IPS-20b (cell line): ENCODE measurements at regions not wholly inside any gene's neighbourhood (a gene's known extent, or its start where the extent isn't known, plus 50 kb on each side); places are given as distances from the start of the nearest gene placed in this dataset.
"Not testable (repeated sequence)": the region's sequence is repeated elsewhere in the genome, so short reads cannot be mapped to it uniquely, and the experiment has no call there.

Source experiments
- H3K27ac ChIP-seq: one replicate; pipeline ENCODE4 v1.5.1; 2013; ENCODE audit warnings: low read length
- H3K27me3 ChIP-seq: 2 replicates; pipeline ENCODE4 v1.6.1; 2013; ENCODE audit warnings: mild to moderate bottlenecking, low read length, inconsistent platforms; ENCODE audit not compliant: insufficient read depth
- H3K36me3 ChIP-seq: 2 replicates; pipeline ENCODE4 v1.6.1; 2013; ENCODE audit warnings: low read depth, mild to moderate bottlenecking, inconsistent platforms, low read length, moderate library complexity; ENCODE audit not compliant: insufficient read depth
- H3K4me1 ChIP-seq: 2 replicates; pipeline ENCODE4 v1.6.1; 2013; ENCODE audit warnings: mild to moderate bottlenecking, control low read depth, inconsistent platforms, low read length, moderate library complexity; ENCODE audit not compliant: insufficient read depth
- H3K4me3 ChIP-seq: 2 replicates; pipeline ENCODE4 v1.5.1; 2013; ENCODE audit warnings: mild to moderate bottlenecking, low read length, inconsistent platforms
- H3K9ac ChIP-seq: 2 replicates; pipeline ENCODE4 v1.6.1; 2013; ENCODE audit warnings: low read depth, mild to moderate bottlenecking, inconsistent platforms, low read length, moderate library complexity
- H3K9me3 ChIP-seq: 2 replicates; pipeline ENCODE4 v1.6.1; 2013; ENCODE audit warnings: mild to moderate bottlenecking, low read depth, low read length, inconsistent platforms; ENCODE audit not compliant: insufficient read depth

DNA sequence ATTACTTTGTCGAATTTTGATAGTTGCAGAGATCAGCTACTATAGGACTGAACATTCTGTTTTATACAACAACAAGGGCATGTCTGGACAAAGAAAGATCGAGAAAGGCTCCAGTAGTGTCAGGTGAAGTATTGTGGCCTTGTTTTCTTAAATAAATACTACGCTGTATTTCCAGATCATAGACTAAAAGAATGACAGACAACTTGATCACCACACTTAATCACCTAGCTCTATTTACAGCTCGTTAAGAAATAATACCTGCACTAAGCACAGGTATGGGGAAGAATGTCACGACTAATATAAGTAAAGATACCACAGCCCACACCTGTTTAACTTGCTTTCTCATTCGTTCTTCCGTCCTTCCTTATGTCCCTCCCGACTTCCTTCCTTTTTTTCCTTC is 269.2 kb downstream of the HGF start:
- peaks cover 5% of the 10 kb centered on the region; the same call in 1 of the 2 replicates for H3K4me1 ChIP-seq
- H3K27ac ChIP-seq, result no peak overlapping the region
- H3K27me3 ChIP-seq, result no peaks in the 10 kb centered on the region
- H3K9ac ChIP-seq, result no peak overlapping the region
- no peak overlapping the region for H3K4me3 ChIP-seq
- H3K9me3 ChIP-seq, result no peaks in the 10 kb centered on the region
- no peaks in the 10 kb centered on the region for H3K36me3 ChIP-seq

DNA sequence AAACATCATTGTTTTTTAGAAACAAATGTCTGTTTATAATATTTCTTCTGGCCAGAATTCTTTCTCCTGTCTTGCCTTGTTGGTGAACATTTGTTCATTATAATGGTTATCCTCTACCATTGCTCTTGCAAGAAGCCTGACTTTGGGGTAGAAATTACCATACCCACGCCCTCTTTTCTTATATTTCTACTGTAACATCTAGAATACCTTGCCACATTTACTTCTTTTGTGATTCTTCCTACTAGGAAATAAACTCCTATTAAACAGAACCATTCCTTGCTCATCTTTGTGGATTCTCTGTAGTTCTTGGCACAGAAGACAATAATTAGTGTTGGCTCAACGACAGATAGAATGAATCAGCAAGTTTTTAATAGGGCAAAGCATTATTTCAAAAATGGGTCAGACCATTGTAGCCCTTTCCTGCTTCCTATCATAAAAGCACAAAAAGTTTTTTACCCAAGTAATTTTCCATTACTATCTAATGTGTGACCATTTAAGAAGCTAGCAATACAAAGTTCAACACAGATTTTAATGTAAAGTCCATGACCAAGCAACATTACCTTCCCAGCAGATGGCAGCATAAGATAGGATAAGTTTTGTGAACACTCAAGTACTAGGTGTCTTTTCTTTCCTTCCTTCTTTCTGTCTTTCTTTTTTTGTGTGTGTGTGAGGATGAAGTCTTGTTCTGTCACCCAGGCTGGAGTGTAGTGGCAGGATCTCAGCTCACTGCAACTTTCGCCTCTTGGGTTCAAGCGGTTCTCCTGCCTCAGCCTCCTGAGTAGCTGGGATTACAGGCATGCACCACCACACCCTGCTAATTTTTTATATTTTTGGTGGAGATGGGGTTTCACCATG is 270.4 kb downstream of the HGF start:
- Histone ChIP-seq H3K4me3 (no peak overlapping the region), H3K36me3 (no peaks in the 10 kb centered on the region), H3K9ac (no peak overlapping the region), H3K9me3 (no peaks in the 10 kb centered on the region), H3K27ac (no peak overlapping the region), H3K4me1 (peaks cover 5% of the 10 kb centered on the region; the same call in 1 of the 2 replicates), H3K27me3 (no peaks in the 10 kb centered on the region)

DNA sequence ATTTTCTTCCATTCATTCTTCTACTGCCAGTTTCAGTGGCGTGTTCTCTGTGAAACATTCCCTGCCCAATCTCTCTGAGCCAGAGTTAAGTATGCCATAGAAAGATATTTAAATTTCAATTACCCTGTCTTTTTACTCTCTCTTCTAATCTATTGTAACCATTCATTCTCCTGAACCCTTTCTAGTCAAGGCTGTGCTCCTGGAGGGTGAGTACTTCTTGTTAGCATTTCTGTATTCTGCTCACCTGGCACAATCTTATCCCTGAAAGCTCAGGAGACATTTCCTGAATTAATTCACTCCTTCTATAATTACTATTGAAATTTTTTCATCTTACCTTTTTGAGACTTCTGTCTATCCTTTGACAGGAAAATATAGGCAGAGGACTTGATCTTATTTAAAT is 271.7 kb downstream of the HGF start:
- Histone ChIP-seq H3K9ac (no peak overlapping the region; the same call in 1 of the 2 replicates), H3K27me3 (no peaks in the 10 kb centered on the region), H3K27ac (no peak overlapping the region), H3K9me3 (no peaks in the 10 kb centered on the region), H3K4me3 (no peak overlapping the region), H3K4me1 (peaks cover 5% of the 10 kb centered on the region; the same call in 1 of the 2 replicates), H3K36me3 (no peaks in the 10 kb centered on the region)

DNA sequence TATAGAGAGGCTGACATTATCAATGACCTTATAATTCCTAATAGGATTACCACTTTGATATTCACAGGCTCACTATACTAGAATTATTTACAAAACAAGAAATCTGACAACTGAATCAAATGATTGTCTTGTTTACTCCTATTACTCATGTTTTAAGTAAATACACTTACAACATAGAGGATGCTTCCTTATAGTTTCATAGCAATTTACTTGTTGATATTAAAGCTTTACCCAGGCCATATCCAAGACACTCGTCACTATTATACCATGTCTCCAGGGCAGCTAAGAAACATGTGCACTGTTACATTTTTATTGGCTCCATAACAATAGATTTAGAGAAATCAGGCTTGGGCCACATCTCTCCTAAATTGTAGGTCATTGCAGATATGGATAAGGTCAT is 276.9 kb downstream of the HGF start:
- H3K27me3 ChIP-seq, result no peaks in the 10 kb centered on the region
- no peaks in the 10 kb centered on the region; the same call in 1 of the 2 replicates for H3K4me1 ChIP-seq
- no peak overlapping the region for H3K4me3 ChIP-seq
- no peak overlapping the region for H3K9ac ChIP-seq
- H3K27ac ChIP-seq, result no peak overlapping the region
- no peaks in the 10 kb centered on the region for H3K9me3 ChIP-seq
- no peaks in the 10 kb centered on the region for H3K36me3 ChIP-seq

DNA sequence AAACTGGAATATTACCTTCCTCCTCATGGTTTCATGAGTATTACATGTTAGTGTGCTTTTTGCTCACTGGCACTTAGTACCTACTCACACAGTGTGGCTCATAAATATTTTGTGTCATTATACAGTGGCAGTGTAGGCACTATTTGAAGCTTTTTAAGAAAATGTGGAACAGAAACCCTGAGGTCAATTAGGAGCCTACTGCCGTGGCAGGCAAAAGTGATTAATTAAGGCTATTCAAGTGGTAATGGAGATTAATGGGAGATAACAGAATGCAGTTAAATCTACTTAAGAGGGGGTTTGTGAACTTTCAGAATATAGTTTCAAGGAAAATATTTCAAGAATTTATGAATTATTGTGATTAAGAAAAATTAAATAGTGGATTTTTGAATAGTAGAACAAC is 277.6 kb downstream of the HGF start:
- no peaks in the 10 kb centered on the region for H3K27me3 ChIP-seq
- H3K36me3 ChIP-seq, result no peaks in the 10 kb centered on the region
- no peak overlapping the region for H3K9ac ChIP-seq
- H3K4me3 ChIP-seq, result no peak overlapping the region
- no peaks in the 10 kb centered on the region for H3K9me3 ChIP-seq
- H3K4me1 ChIP-seq, result no peaks in the 10 kb centered on the region; the same call in 1 of the 2 replicates
- H3K27ac ChIP-seq, result no peak overlapping the region

DNA sequence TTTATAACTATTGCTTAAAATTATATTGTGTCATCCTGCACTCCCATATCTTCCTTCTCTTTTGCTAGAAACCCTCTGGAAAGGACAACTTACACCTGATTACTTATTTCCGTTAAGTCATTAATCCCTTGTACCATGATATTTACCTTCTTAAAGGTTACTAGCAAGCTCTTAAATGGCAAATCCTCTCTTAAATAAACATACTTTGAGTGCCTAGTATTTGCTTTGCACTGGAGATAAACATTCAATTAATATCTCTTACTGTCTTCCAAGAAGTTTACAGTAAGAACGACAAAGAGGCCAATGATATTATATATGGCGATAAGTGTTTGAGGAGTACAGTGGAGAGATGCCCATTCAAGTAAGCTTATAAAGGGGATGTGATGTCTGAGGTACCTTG is 278.3 kb downstream of the HGF start:
- Histone ChIP-seq H3K27me3 (no peaks in the 10 kb centered on the region), H3K4me1 (no peaks in the 10 kb centered on the region; the same call in 1 of the 2 replicates), H3K4me3 (no peak overlapping the region), H3K9ac (no peak overlapping the region), H3K36me3 (no peaks in the 10 kb centered on the region), H3K9me3 (no peaks in the 10 kb centered on the region), H3K27ac (no peak overlapping the region)

DNA sequence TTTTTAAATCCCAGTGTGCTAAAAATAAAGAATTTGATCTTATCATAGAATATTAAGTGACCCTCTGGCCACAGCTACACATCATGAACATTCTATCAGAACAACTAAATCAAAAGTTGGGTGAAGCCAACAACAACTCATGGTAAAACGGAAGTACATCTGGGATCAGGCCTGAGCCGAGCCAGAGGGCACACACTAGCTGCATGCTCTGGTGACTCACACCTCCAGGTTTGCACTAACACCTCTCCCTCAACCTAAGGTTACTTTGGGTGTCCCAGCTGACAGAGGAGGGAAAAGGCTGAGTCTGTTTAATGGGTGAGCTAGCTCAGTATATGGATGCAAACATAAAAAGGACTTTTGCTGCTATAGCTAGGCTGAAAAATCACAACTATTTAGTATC is 281.6 kb downstream of the HGF start:
- no peak overlapping the region for H3K9ac ChIP-seq
- no peaks in the 10 kb centered on the region; the same call in 1 of the 2 replicates for H3K4me1 ChIP-seq
- H3K27ac ChIP-seq, result no peak overlapping the region
- H3K4me3 ChIP-seq, result no peak overlapping the region
- H3K36me3 ChIP-seq, result no peaks in the 10 kb centered on the region
- no peaks in the 10 kb centered on the region for H3K9me3 ChIP-seq
- no peaks in the 10 kb centered on the region for H3K27me3 ChIP-seq

DNA sequence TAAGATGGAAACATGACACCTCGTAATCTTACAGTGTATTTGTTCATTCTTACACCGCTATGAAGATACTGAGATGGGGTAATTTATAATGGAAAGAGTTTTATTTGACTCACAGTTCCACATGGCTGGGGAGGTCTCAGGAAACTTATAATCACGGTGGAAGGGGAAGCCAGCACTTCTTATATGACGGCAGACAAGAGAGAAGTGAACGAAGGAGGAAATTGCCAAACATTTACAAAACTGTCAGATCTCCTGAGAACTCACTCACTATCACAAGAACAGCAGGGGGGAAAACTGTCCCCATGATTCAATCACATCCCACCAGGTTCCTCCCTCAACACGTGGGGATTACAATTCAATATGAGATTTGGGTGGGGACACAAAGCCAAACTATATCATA is 282.3 kb downstream of the HGF start:
- no peaks in the 10 kb centered on the region for H3K27me3 ChIP-seq

DNA sequence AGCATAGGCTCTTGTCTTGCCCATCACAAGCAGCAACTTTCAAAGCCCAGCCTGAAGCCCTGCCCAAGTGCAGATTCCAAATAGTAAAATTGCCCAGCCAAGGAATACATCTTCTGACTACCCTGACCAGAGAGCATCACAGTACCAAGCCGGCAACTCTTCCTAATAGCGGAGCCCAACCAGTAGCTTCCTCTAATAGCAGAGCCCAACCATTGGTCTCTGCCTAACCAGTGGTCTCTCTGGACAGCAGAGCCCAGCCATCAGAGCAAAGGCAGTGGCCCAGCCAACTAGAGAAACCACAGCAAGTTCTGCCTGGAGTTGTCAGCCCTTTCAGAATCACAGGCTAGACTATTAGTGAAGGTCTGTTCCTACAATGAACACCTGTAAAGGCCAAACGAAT is 285.6 kb downstream of the HGF start:
- no peaks in the 10 kb centered on the region for H3K4me1 ChIP-seq

More for the DNA sequence above, 282.3 kb downstream of the HGF start:
- no peak overlapping the region for H3K27ac ChIP-seq
- H3K9ac ChIP-seq, result no peak overlapping the region
- no peaks in the 10 kb centered on the region for H3K36me3 ChIP-seq
- H3K9me3 ChIP-seq, result no peaks in the 10 kb centered on the region
- H3K4me3 ChIP-seq, result no peak overlapping the region
- no peaks in the 10 kb centered on the region; the same call in 1 of the 2 replicates for H3K4me1 ChIP-seq

DNA sequence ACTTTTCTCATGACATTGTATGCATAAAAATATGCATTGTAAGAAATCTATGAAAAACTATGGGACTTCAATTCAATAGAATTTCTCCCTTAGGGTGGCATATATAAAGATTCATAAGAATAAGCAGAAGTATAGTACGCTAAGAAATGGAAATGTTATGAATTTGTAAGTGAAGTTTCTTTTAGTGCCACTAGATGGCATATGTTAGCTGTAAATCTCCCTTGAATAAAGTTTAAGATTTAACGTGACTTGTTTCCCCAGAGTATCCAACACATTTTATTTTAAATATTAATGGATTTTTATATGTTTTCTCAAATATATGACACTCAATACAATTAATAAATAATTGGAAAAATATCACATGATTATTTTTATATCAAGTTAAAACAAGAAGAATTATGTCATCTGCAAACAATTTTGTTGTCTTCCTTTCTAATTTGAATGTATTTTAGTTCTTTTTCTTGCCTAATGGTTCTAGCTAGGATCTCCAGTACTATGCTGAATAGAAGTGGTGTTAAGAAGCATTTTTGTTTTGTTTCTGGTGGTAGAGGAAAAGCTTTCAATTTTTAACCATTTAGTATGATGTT is 287.2 kb downstream of the HGF start:
- no peaks in the 10 kb centered on the region for H3K36me3 ChIP-seq

More for the DNA sequence above, 285.6 kb downstream of the HGF start:
- H3K9me3 ChIP-seq, result no peaks in the 10 kb centered on the region
- no peaks in the 10 kb centered on the region for H3K27me3 ChIP-seq
- H3K36me3 ChIP-seq, result no peaks in the 10 kb centered on the region
- H3K27ac ChIP-seq, result no peak overlapping the region
- H3K9ac ChIP-seq, result no peak overlapping the region
- no peak overlapping the region for H3K4me3 ChIP-seq

DNA sequence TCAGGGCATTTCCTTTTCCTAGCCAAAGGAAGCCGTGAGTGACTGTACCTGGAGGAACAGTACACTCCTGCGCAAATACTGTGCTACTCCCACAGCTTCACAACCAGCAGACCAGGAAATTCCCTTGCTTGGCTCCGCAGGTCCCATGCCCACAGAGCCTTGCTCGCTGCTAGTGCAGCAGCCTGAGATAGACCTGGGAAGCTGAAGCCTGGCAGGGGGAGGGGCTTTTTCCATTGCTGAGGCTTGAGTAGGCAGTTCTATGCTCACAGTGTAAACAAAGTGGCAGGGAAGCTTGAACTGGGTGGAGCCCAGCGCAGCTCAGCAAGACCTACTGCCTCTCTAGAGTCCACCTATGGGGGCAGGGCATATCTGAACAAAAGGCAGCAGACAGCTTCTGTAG is 291.2 kb downstream of the HGF start:
- Histone ChIP-seq H3K27me3 (no peaks in the 10 kb centered on the region), H3K36me3 (no peaks in the 10 kb centered on the region), H3K9me3 (no peaks in the 10 kb centered on the region), H3K4me3 (no peak overlapping the region), H3K4me1 (no peaks in the 10 kb centered on the region), H3K9ac (no peak overlapping the region), H3K27ac (no peak overlapping the region)

More for the DNA sequence above, 287.2 kb downstream of the HGF start:
- Histone ChIP-seq H3K4me3 (no peak overlapping the region), H3K9me3 (no peaks in the 10 kb centered on the region), H3K27me3 (no peaks in the 10 kb centered on the region), H3K9ac (no peak overlapping the region), H3K4me1 (no peaks in the 10 kb centered on the region), H3K27ac (no peak overlapping the region)

DNA sequence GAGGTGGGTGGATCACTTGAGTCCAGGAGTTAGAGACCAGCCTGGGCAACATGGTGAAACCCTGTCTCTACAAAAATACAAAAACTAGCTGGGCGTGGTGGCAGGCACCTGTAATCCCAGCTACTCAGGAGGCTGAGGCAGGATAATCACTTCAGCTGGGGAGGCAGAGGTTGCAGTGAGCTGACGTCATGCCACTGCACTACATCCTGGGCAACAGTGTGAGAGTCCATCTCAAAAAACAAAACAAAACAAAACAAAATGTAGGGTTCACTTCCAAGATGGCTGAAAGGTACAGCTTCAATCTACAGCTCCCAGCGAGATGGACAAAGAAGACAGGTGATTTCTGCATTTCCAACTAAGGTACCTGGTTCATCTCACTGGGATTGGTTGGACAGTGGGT is 291.6 kb downstream of the HGF start:
- not testable (repeated sequence) for H3K27ac ChIP-seq, H3K36me3 ChIP-seq, H3K4me3 ChIP-seq, H3K9me3 ChIP-seq, H3K4me1 ChIP-seq, H3K9ac ChIP-seq, H3K27me3 ChIP-seq
